Ramos (cell line): ENCODE measurements at regions not wholly inside any gene's neighbourhood (a gene's known extent, or its start where the extent isn't known, plus 50 kb on each side); places are given as distances from the start of the nearest gene placed in this dataset.

Source experiments
- in situ Hi-C: fragments of 300-500 bp; cut with MboI; formaldehyde crosslinking; loops from one replicate; pipeline ENCODE4 v1.14.3; 2022; ENCODE audit warnings: low sequenced_read_pairs; ENCODE audit not compliant: unreplicated experiment

- in situ Hi-C loops = no loop called here
Observed at GRCh38 chr19:16021796-16022195, 54.5 kb upstream of the TPM4 start.

- in situ Hi-C loops = no loop called here
Observed at GRCh38 chr19:16022251-16022650, 54.0 kb upstream of the TPM4 start.

GRCh38 chr19:16022681-16023080 lies 53.6 kb upstream of the TPM4 start:
- in situ Hi-C loops = no loop called here

- in situ Hi-C loops = no loop called here
Observed at GRCh38 chr19:16023146-16023915, 53.0 kb upstream of the TPM4 start.

GRCh38 chr19:16024266-16025107 lies 51.8 kb upstream of the TPM4 start:
- in situ Hi-C loops = loop anchor here (25.0 kb wide), 1 partner anchor 388 kb away; no protein-coding TSS in a partner anchor

- in situ Hi-C loops = loop anchor here (25.0 kb wide), 1 partner anchor 387 kb away; no protein-coding TSS in a partner anchor
Observed at GRCh38 chr19:16025108-16026101, 50.9 kb upstream of the TPM4 start.

- in situ Hi-C loops = loop anchor here (25.0 kb wide), 1 partner anchor 386 kb away; no protein-coding TSS in a partner anchor
Observed at GRCh38 chr19:16026131-16026530, 50.2 kb upstream of the TPM4 start.
